ENCODE measurements at regions not wholly inside any gene's neighbourhood (a gene's known extent, or its start where the extent isn't known, plus 50 kb on each side); places are given as distances from the start of the nearest gene placed in this dataset.
"Not testable (repeated sequence)": the region's sequence is repeated elsewhere in the genome, so short reads cannot be mapped to it uniquely, and the experiment has no call there.

- intact Hi-C loops (cut with DNase I): no loop called here
- DNase-seq (no peak), ATAC-seq (ENCODE audit: poor library complexity) (no peak)
Observed at GRCh38 chrX:116282751-116283150, 112.2 kb downstream of the AGTR2 start.

- intact Hi-C loops (cut with DNase I): no loop called here
- ATAC-seq (ENCODE audit: poor library complexity) (no peak), DNase-seq (no peak)
Observed at GRCh38 chrX:116284400-116284799, 113.9 kb downstream of the AGTR2 start.

GRCh38 chrX:116285501-116285900 is 115.0 kb downstream of the AGTR2 start:
- DNase-seq (no peak), ATAC-seq (ENCODE audit: poor library complexity) (no peak)
- intact Hi-C loops (cut with DNase I): no loop called here

GRCh38 chrX:116289592-116289991 is 119.0 kb downstream of the AGTR2 start:
- intact Hi-C loops (cut with DNase I): no loop called here
- no peak for ATAC-seq (ENCODE audit: poor library complexity)
- no peak for DNase-seq

GRCh38 chrX:116290359-116290758 is 119.8 kb downstream of the AGTR2 start:
- intact Hi-C loops (cut with DNase I): no loop called here
- ATAC-seq (ENCODE audit: poor library complexity) (no peak), DNase-seq (no peak)

- intact Hi-C loops (cut with DNase I): no loop called here
- no peak for ATAC-seq (ENCODE audit: poor library complexity)
- DNase-seq: no peak
Observed at GRCh38 chrX:116292183-116292582, 121.6 kb downstream of the AGTR2 start.

GRCh38 chrX:116298956-116299355 is 128.4 kb downstream of the AGTR2 start:
- ATAC-seq (ENCODE audit: poor library complexity): no peak
- intact Hi-C loops (cut with DNase I): no loop called here
- no peak for DNase-seq

- DNase-seq: no peak
- intact Hi-C loops (cut with DNase I): no loop called here
- no peak for ATAC-seq (ENCODE audit: poor library complexity)
Observed at GRCh38 chrX:116306218-116306617, 130.2 kb upstream of the SLC6A14 start.

GRCh38 chrX:116317409-116317808 is 119.0 kb upstream of the SLC6A14 start:
- intact Hi-C loops (cut with DNase I): no loop called here
- peak; percentile 48 for ATAC-seq (ENCODE audit: poor library complexity)
- DNase-seq: peak; percentile 39

- no peak for DNase-seq
- intact Hi-C loops (cut with DNase I): no loop called here
- no peak for ATAC-seq (ENCODE audit: poor library complexity)
Observed at GRCh38 chrX:116318672-116319071, 117.7 kb upstream of the SLC6A14 start.

- ATAC-seq (ENCODE audit: poor library complexity) (no peak), DNase-seq (no peak)
- intact Hi-C loops (cut with DNase I): no loop called here
Observed at GRCh38 chrX:116321711-116322110, 114.7 kb upstream of the SLC6A14 start.

GRCh38 chrX:116332026-116332425 is 104.4 kb upstream of the SLC6A14 start:
- DNase-seq; ATAC-seq (ENCODE audit: poor library complexity); intact Hi-C loops (cut with DNase I): not testable (repeated sequence)

- DNase-seq; ATAC-seq (ENCODE audit: poor library complexity); intact Hi-C loops (cut with DNase I): not testable (repeated sequence)
Observed at GRCh38 chrX:116334797-116335196, 101.6 kb upstream of the SLC6A14 start.

- ATAC-seq (ENCODE audit: poor library complexity): no peak
- intact Hi-C loops (cut with DNase I): no loop called here
- DNase-seq: no peak
Observed at GRCh38 chrX:116339407-116339806, 97.0 kb upstream of the SLC6A14 start.

- intact Hi-C loops (cut with DNase I): no loop called here
- DNase-seq (no peak), ATAC-seq (ENCODE audit: poor library complexity) (no peak)
Observed at GRCh38 chrX:116342903-116343302, 93.5 kb upstream of the SLC6A14 start.

- ATAC-seq (ENCODE audit: poor library complexity) (no peak), DNase-seq (no peak)
- intact Hi-C loops (cut with DNase I): no loop called here
Observed at GRCh38 chrX:116345958-116346357, 90.4 kb upstream of the SLC6A14 start.

- ATAC-seq (ENCODE audit: poor library complexity) (no peak), DNase-seq (no peak)
- intact Hi-C loops (cut with DNase I): no loop called here
Observed at GRCh38 chrX:116357329-116357728, 79.1 kb upstream of the SLC6A14 start.

GRCh38 chrX:116378961-116379360 is 57.4 kb upstream of the SLC6A14 start:
- DNase-seq (no peak), ATAC-seq (ENCODE audit: poor library complexity) (no peak)
- intact Hi-C loops (cut with DNase I): no loop called here

GRCh38 chrX:116379854-116380253 is 56.6 kb upstream of the SLC6A14 start:
- DNase-seq (peak; percentile 34), ATAC-seq (ENCODE audit: poor library complexity) (peak; percentile 87)
- intact Hi-C loops (cut with DNase I): no loop called here

GRCh38 chrX:116384406-116384954 is 51.9 kb upstream of the SLC6A14 start:
- DNase-seq: no peak
- ATAC-seq (ENCODE audit: poor library complexity): no peak
- intact Hi-C loops (cut with DNase I): no loop called here

All from Right ventricle myocardium superior (tissue), 1 donor.